ENCODE measurements at regions not wholly inside any gene's neighbourhood (a gene's known extent, or its start where the extent isn't known, plus 50 kb on each side); places are given as distances from the start of the nearest gene placed in this dataset.

- ChIA-PET CTCF (no interaction called here), POLR2A (no interaction called here)
- intact Hi-C loops (cut with micrococcal nuclease): no loop called here
- no peak for TF ChIP-seq CTCF (IDR thresholded peaks at IDR 0.05)
- DNase-seq: no peak
- Mint-ChIP-seq H3K4me1 (no peaks in the 10 kb centered on the region), H3K27me3 (peaks cover under 1% of the 10 kb centered on the region), H3K9me3 (no peaks in the 10 kb centered on the region), H3K36me3 (ENCODE audit: low read depth) (no peaks in the 10 kb centered on the region), H3K27ac (no peak overlapping the region), H3K4me3 (no peak overlapping the region)
- ATAC-seq (ENCODE audit: low read depth): no peak
Observed at GRCh38 chr16:77540646-77541045, 105.8 kb upstream of the ADAMTS18 start.

GRCh38 chr16:77541165-77541564, 106.3 kb upstream of the ADAMTS18 start:
- TF ChIP-seq CTCF (IDR thresholded peaks at IDR 0.05): no peak
- no peaks in the 10 kb centered on the region for H3K9me3 Mint-ChIP-seq
- no peaks in the 10 kb centered on the region for H3K4me1 Mint-ChIP-seq
- no peak overlapping the region for H3K4me3 Mint-ChIP-seq
- peaks cover 2% of the 10 kb centered on the region for H3K27me3 Mint-ChIP-seq
- intact Hi-C loops (cut with micrococcal nuclease): no loop called here
- no peak overlapping the region for H3K27ac Mint-ChIP-seq
- DNase-seq: no peak
- POLR2A ChIA-PET: no interaction called here
- no peak for ATAC-seq (ENCODE audit: low read depth)
- CTCF ChIA-PET: no interaction called here
- H3K36me3 Mint-ChIP-seq (ENCODE audit: low read depth): no peaks in the 10 kb centered on the region

- H3K27ac Mint-ChIP-seq: no peak overlapping the region
Observed at GRCh38 chr16:77548151-77548550, 113.3 kb upstream of the ADAMTS18 start.

GRCh38 chr16:77548766-77549165, 113.9 kb upstream of the ADAMTS18 start:
- Mint-ChIP-seq H3K4me3 (no peak overlapping the region), H3K9me3 (no peaks in the 10 kb centered on the region), H3K36me3 (ENCODE audit: low read depth) (no peaks in the 10 kb centered on the region), H3K27me3 (peaks cover 2% of the 10 kb centered on the region), H3K27ac (no peak overlapping the region), H3K4me1 (no peaks in the 10 kb centered on the region)
- CTCF ChIA-PET: no interaction called here
- intact Hi-C loops (cut with micrococcal nuclease): no loop called here
- POLR2A ChIA-PET: no interaction called here
- DNase-seq (no peak), ATAC-seq (ENCODE audit: low read depth) (no peak)
- TF ChIP-seq CTCF (IDR thresholded peaks at IDR 0.05): no peak

More at GRCh38 chr16:77548151-77548550, 113.3 kb upstream of the ADAMTS18 start:
- intact Hi-C loops (cut with micrococcal nuclease): no loop called here
- Mint-ChIP-seq H3K27me3 (peaks cover 2% of the 10 kb centered on the region), H3K9me3 (no peaks in the 10 kb centered on the region), H3K4me1 (no peaks in the 10 kb centered on the region), H3K36me3 (ENCODE audit: low read depth) (no peaks in the 10 kb centered on the region), H3K4me3 (no peak overlapping the region)
- no peak for TF ChIP-seq CTCF (IDR thresholded peaks at IDR 0.05)
- ATAC-seq (ENCODE audit: low read depth) (no peak), DNase-seq (no peak)
- ChIA-PET POLR2A (no interaction called here), CTCF (no interaction called here)

GRCh38 chr16:77549876-77550275, 115.0 kb upstream of the ADAMTS18 start:
- Mint-ChIP-seq H3K27me3 (peaks cover 2% of the 10 kb centered on the region), H3K36me3 (ENCODE audit: low read depth) (no peaks in the 10 kb centered on the region), H3K4me1 (no peaks in the 10 kb centered on the region), H3K9me3 (no peaks in the 10 kb centered on the region), H3K4me3 (no peak overlapping the region), H3K27ac (no peak overlapping the region)
- no peak for TF ChIP-seq CTCF (IDR thresholded peaks at IDR 0.05)
- ChIA-PET CTCF (no interaction called here), POLR2A (no interaction called here)
- intact Hi-C loops (cut with micrococcal nuclease): no loop called here
- ATAC-seq (ENCODE audit: low read depth): no peak
- DNase-seq: no peak
